Vagina (tissue), 2 donors: ENCODE measurements at regions not wholly inside any gene's neighbourhood (a gene's known extent, or its start where the extent isn't known, plus 50 kb on each side); places are given as distances from the start of the nearest gene placed in this dataset.

Experiments used
- POLR2A ChIP-seq, 2 donors: fragments of 450-650 bp; IDR thresholded peaks; one replicate each; pipeline ENCODE4 v1.6.1; 2017; ENCODE audit warnings: antibody characterized with exemption in 2 of 2, mild to moderate bottlenecking in 2 of 2, moderate library complexity in 2 of 2
- TF ChIP-seq, protein P1 (sequence below), 3 experiments: fragments of 450-650 bp in 2 of 3; fragments of 200-600 bp in 1 of 3; sonication (generic) in 1 of 3; IDR thresholded peaks; one replicate each; pipeline ENCODE4 v1.5.1; 2017 to 2019; ENCODE audit warnings: antibody characterized with exemption in 3 of 3, mild to moderate bottlenecking in 2 of 3, moderate library complexity in 2 of 3

GRCh38 chr6:23087471-23087870, 518.1 kb downstream of the HDGFL1 start:
- TF ChIP-seq, protein P1, sequence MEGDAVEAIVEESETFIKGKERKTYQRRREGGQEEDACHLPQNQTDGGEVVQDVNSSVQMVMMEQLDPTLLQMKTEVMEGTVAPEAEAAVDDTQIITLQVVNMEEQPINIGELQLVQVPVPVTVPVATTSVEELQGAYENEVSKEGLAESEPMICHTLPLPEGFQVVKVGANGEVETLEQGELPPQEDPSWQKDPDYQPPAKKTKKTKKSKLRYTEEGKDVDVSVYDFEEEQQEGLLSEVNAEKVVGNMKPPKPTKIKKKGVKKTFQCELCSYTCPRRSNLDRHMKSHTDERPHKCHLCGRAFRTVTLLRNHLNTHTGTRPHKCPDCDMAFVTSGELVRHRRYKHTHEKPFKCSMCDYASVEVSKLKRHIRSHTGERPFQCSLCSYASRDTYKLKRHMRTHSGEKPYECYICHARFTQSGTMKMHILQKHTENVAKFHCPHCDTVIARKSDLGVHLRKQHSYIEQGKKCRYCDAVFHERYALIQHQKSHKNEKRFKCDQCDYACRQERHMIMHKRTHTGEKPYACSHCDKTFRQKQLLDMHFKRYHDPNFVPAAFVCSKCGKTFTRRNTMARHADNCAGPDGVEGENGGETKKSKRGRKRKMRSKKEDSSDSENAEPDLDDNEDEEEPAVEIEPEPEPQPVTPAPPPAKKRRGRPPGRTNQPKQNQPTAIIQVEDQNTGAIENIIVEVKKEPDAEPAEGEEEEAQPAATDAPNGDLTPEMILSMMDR (IDR thresholded peaks at IDR 0.05): no peak
- no peak for TF ChIP-seq POLR2A (IDR thresholded peaks at IDR 0.05)
